Muscle of leg (tissue), 3 donors: ENCODE measurements at regions not wholly inside any gene's neighbourhood (a gene's known extent, or its start where the extent isn't known, plus 50 kb on each side); places are given as distances from the start of the nearest gene placed in this dataset.
"Not testable (repeated sequence)": the region's sequence is repeated elsewhere in the genome, so short reads cannot be mapped to it uniquely, and the experiment has no call there.

Source experiments
- DNase-seq: peaks from one replicate; pipeline ENCODE4 v3.0.0; 2013
- H3K27ac ChIP-seq: one replicate; pipeline ENCODE4 v1.5.1; 2013; ENCODE audit warnings: mild to moderate bottlenecking, low read length, control low read depth
- H3K27me3 ChIP-seq: one replicate; pipeline ENCODE4 v1.6.1; 2013; ENCODE audit warnings: low read length; ENCODE audit not compliant: control insufficient read depth, insufficient read depth
- H3K36me3 ChIP-seq: one replicate; pipeline ENCODE4 v1.6.1; 2013; ENCODE audit warnings: low read length; ENCODE audit not compliant: control insufficient read depth, insufficient read depth
- H3K4me1 ChIP-seq: one replicate; pipeline ENCODE4 v1.6.1; 2013; ENCODE audit warnings: low read length; ENCODE audit not compliant: control insufficient read depth, insufficient read depth
- H3K4me3 ChIP-seq: one replicate; pipeline ENCODE4 v1.5.1; 2013; ENCODE audit warnings: low read length, control low read depth
- H3K9me3 ChIP-seq: replicated peaks from 2 replicates; pipeline ENCODE4 v1.6.1; 2013; ENCODE audit warnings: low read depth, low read length; ENCODE audit not compliant: control insufficient read depth
- WGBS: methylation state at CpG from one replicate; pipeline ENCODE4 v1.1.5; 2013; ENCODE audit warnings: missing lambda C conversion rate; ENCODE audit not compliant: insufficient coverage; 5-methylcytosine and 5-hydroxymethylcytosine counted together

GRCh38 chr20:51284871-51285270, 257.6 kb downstream of the NFATC2 start:
- Histone ChIP-seq H3K4me3 (no peak overlapping the region), H3K36me3 (no peaks in the 10 kb centered on the region), H3K27me3 (peaks cover 4% of the 10 kb centered on the region), H3K4me1 (no peaks in the 10 kb centered on the region), H3K9me3 (no peaks in the 10 kb centered on the region), H3K27ac (no peak overlapping the region)
- 72% methylated on average over 6 of the region's 6 CpGs for WGBS
- DNase-seq, result no peak

- H3K4me1 ChIP-seq, result no peaks in the 10 kb centered on the region
- H3K27ac ChIP-seq, result no peak overlapping the region
- H3K27me3 ChIP-seq, result peaks cover 4% of the 10 kb centered on the region
- no peaks in the 10 kb centered on the region for H3K36me3 ChIP-seq
- no peak for DNase-seq
- peaks cover 3% of the 10 kb centered on the region for H3K9me3 ChIP-seq
- WGBS, result 83% methylated on average over 1 of the region's 1 CpG
- no peak overlapping the region for H3K4me3 ChIP-seq
These were observed 258.3 kb downstream of the NFATC2 start for GRCh38 chr20:51284176-51284575.

- H3K4me3 ChIP-seq, result no peak overlapping the region
- H3K9me3 ChIP-seq, result peaks cover 3% of the 10 kb centered on the region
- H3K27me3 ChIP-seq, result peaks cover 7% of the 10 kb centered on the region
- 78% methylated on average over 3 of the region's 5 CpGs for WGBS
- no peak overlapping the region for H3K27ac ChIP-seq
- no peaks in the 10 kb centered on the region for H3K36me3 ChIP-seq
- no peaks in the 10 kb centered on the region for H3K4me1 ChIP-seq
- DNase-seq, result no peak
These were observed 258.6 kb upstream of the KCNG1 start for GRCh38 chr20:51281521-51281920.

- Histone ChIP-seq H3K27ac (no peak overlapping the region), H3K36me3 (no peaks in the 10 kb centered on the region), H3K9me3 (peaks cover 3% of the 10 kb centered on the region), H3K27me3 (peaks cover 17% of the 10 kb centered on the region), H3K4me3 (no peak overlapping the region), H3K4me1 (no peaks in the 10 kb centered on the region)
- no peak for DNase-seq
- 100% methylated on average over 1 of the region's 6 CpGs for WGBS
These were observed 257.1 kb upstream of the KCNG1 start for GRCh38 chr20:51280047-51280446.

GRCh38 chr20:51277961-51278360, 255.1 kb upstream of the KCNG1 start:
- no peak overlapping the region for H3K4me3 ChIP-seq
- H3K4me1 ChIP-seq, result no peaks in the 10 kb centered on the region
- no peaks in the 10 kb centered on the region for H3K36me3 ChIP-seq
- H3K27ac ChIP-seq, result no peak overlapping the region
- WGBS, result 98% methylated on average over 3 of the region's 4 CpGs
- DNase-seq, result no peak
- peaks cover 21% of the 10 kb centered on the region for H3K27me3 ChIP-seq
- H3K9me3 ChIP-seq, result peaks cover 3% of the 10 kb centered on the region

- Histone ChIP-seq H3K4me1 (no peaks in the 10 kb centered on the region), H3K4me3 (no peak overlapping the region), H3K27ac (no peak overlapping the region), H3K27me3 (peaks cover 21% of the 10 kb centered on the region), H3K36me3 (no peaks in the 10 kb centered on the region), H3K9me3 (peaks cover 3% of the 10 kb centered on the region)
- whole genome bisulfite sequencing, result 39% methylated on average over 6 of the region's 9 CpGs
- DNase-seq, result no peak
These were observed 253.4 kb upstream of the KCNG1 start for GRCh38 chr20:51276296-51276695.

GRCh38 chr20:51275826-51276225, 252.9 kb upstream of the KCNG1 start:
- Histone ChIP-seq H3K27ac (no peak overlapping the region), H3K36me3 (no peaks in the 10 kb centered on the region), H3K27me3 (peaks cover 21% of the 10 kb centered on the region), H3K4me1 (no peaks in the 10 kb centered on the region), H3K4me3 (no peak overlapping the region), H3K9me3 (peaks cover 3% of the 10 kb centered on the region)
- no peak for DNase-seq
- WGBS, result 54% methylated on average over 11 of the region's 14 CpGs

- Histone ChIP-seq H3K4me1 (no peaks in the 10 kb centered on the region), H3K9me3 (peaks cover 3% of the 10 kb centered on the region), H3K27ac (no peak overlapping the region), H3K27me3 (peaks cover 21% of the 10 kb centered on the region), H3K4me3 (no peak overlapping the region), H3K36me3 (no peaks in the 10 kb centered on the region)
- DNase-seq, result no peak
- WGBS, result 53% methylated on average over 3 of the region's 5 CpGs
These were observed 252.3 kb upstream of the KCNG1 start for GRCh38 chr20:51275181-51275580.

GRCh38 chr20:51272401-51272800, 249.5 kb upstream of the KCNG1 start:
- Histone ChIP-seq H3K27ac (no peak overlapping the region), H3K36me3 (no peaks in the 10 kb centered on the region), H3K9me3 (no peaks in the 10 kb centered on the region), H3K4me1 (no peaks in the 10 kb centered on the region), H3K27me3 (peaks cover 20% of the 10 kb centered on the region), H3K4me3 (no peak overlapping the region)
- DNase-seq, result peak; percentile 39
- WGBS, result no CpG with 5 or more reads among the region's 5 CpGs

GRCh38 chr20:51271931-51272330, 249.0 kb upstream of the KCNG1 start:
- peaks cover 18% of the 10 kb centered on the region for H3K27me3 ChIP-seq
- H3K4me1 ChIP-seq, result no peaks in the 10 kb centered on the region
- H3K9me3 ChIP-seq, result no peaks in the 10 kb centered on the region
- no peaks in the 10 kb centered on the region for H3K36me3 ChIP-seq
- no peak overlapping the region for H3K4me3 ChIP-seq
- 63% methylated on average over 3 of the region's 7 CpGs for WGBS
- H3K27ac ChIP-seq, result no peak overlapping the region
- no peak for DNase-seq

GRCh38 chr20:51271289-51271688, 248.4 kb upstream of the KCNG1 start:
- H3K4me3 ChIP-seq, result not testable (repeated sequence)
- no CpG with 5 or more reads among the region's 2 CpGs for WGBS

More at GRCh38 chr20:51271289-51271688, 248.4 kb upstream of the KCNG1 start:
- not testable (repeated sequence) for H3K36me3 ChIP-seq, H3K27ac ChIP-seq, H3K9me3 ChIP-seq, DNase-seq, H3K4me1 ChIP-seq
- H3K27me3 ChIP-seq, result peaks cover 16% of the 10 kb centered on the region
